ENCODE measurements at regions not wholly inside any gene's neighbourhood (a gene's known extent, or its start where the extent isn't known, plus 50 kb on each side); places are given as distances from the start of the nearest gene placed in this dataset.
"Not testable (repeated sequence)": the region's sequence is repeated elsewhere in the genome, so short reads cannot be mapped to it uniquely, and the experiment has no call there.

- H3K14ac ChIP-seq (ENCODE audit: low read length in 2 of 2); H2BK5ac ChIP-seq (ENCODE audit: low read depth, low read length, poor library complexity, severe bottlenecking): not testable (repeated sequence)
- WGBS, result 39% methylated on average over 3 of the region's 8 CpGs
Measured at GRCh38 chrX:114040111-114040510, 543.8 kb upstream of the HTR2C start.

GRCh38 chrX:114038358-114038757 is 545.5 kb upstream of the HTR2C start:
- Histone ChIP-seq H2AFZ (ENCODE audit: low read depth, low read length) (no peak overlapping the region), H3K4me3 (ENCODE audit: insufficient read depth in 1 of 2, low read depth in 1 of 2, low read length in 2 of 2) (no peak overlapping the region), H3K23ac (ENCODE audit: low read length in 2 of 2) (no peak overlapping the region), H3K9ac (ENCODE audit: low read length) (no peak overlapping the region), H3K9me3 (ENCODE audit: control insufficient read depth, low read length) (peaks cover 8% of the 10 kb centered on the region), H3K4ac (ENCODE audit: low read depth in 1 of 2, low read length in 2 of 2) (no peak overlapping the region), H2BK12ac (ENCODE audit: low read length in 2 of 2) (no peak overlapping the region), H2BK15ac (ENCODE audit: low read depth, poor library complexity, severe bottlenecking) (no peak overlapping the region), H2BK5ac (ENCODE audit: low read depth, low read length, poor library complexity, severe bottlenecking) (no peak overlapping the region), H3K27ac (ENCODE audit: low read length, poor library complexity, severe bottlenecking) (no peak overlapping the region), H4K91ac (ENCODE audit: low read length) (no peak overlapping the region), H3K36me3 (ENCODE audit: control insufficient read depth in 1 of 2, insufficient read depth in 2 of 2, low read depth in 1 of 2, low read length in 2 of 2) (no peaks in the 10 kb centered on the region), H3K4me1 (ENCODE audit: control insufficient read depth, insufficient read depth, low read depth, low read length) (no peaks in the 10 kb centered on the region), H3K18ac (ENCODE audit: low read depth in 1 of 2, low read length in 2 of 2) (no peak overlapping the region), H2AK5ac (ENCODE audit: low read length, severe bottlenecking) (no peak overlapping the region), H2BK120ac (ENCODE audit: low read depth, low read length) (no peak overlapping the region), H3K14ac (ENCODE audit: low read length in 2 of 2) (no peak overlapping the region), H3K27me3 (ENCODE audit: control insufficient read depth in 1 of 2, insufficient read depth in 1 of 2, low read length in 2 of 2) (no peaks in the 10 kb centered on the region), H3K79me1 (replicated peaks; ENCODE audit: low read length, poor library complexity, severe bottlenecking) (no peaks in the 10 kb centered on the region), H4K8ac (ENCODE audit: low read length) (no peak overlapping the region), H3K4me2 (ENCODE audit: low read length, poor library complexity, severe bottlenecking) (no peak overlapping the region)
- WGBS, result 75% methylated on average over 1 of the region's 1 CpG
- DNase-seq, result no peak

More at GRCh38 chrX:114040111-114040510, 543.8 kb upstream of the HTR2C start:
- DNase-seq; H4K8ac ChIP-seq (ENCODE audit: low read length); H3K36me3 ChIP-seq (ENCODE audit: control insufficient read depth in 1 of 2, insufficient read depth in 2 of 2, low read depth in 1 of 2, low read length in 2 of 2); H3K79me1 ChIP-seq (replicated peaks; ENCODE audit: low read length, poor library complexity, severe bottlenecking); H3K4me1 ChIP-seq (ENCODE audit: control insufficient read depth, insufficient read depth, low read depth, low read length); H3K23ac ChIP-seq (ENCODE audit: low read length in 2 of 2); H3K27me3 ChIP-seq (ENCODE audit: control insufficient read depth in 1 of 2, insufficient read depth in 1 of 2, low read length in 2 of 2); H2AK5ac ChIP-seq (ENCODE audit: low read length, severe bottlenecking); H3K4me2 ChIP-seq (ENCODE audit: low read length, poor library complexity, severe bottlenecking); H3K18ac ChIP-seq (ENCODE audit: low read depth in 1 of 2, low read length in 2 of 2); H3K4me3 ChIP-seq (ENCODE audit: insufficient read depth in 1 of 2, low read depth in 1 of 2, low read length in 2 of 2); H3K9ac ChIP-seq (ENCODE audit: low read length); H3K9me3 ChIP-seq (ENCODE audit: control insufficient read depth, low read length); H3K27ac ChIP-seq (ENCODE audit: low read length, poor library complexity, severe bottlenecking); H2BK12ac ChIP-seq (ENCODE audit: low read length in 2 of 2); H2BK120ac ChIP-seq (ENCODE audit: low read depth, low read length); H3K4ac ChIP-seq (ENCODE audit: low read depth in 1 of 2, low read length in 2 of 2); H2BK15ac ChIP-seq (ENCODE audit: low read depth, poor library complexity, severe bottlenecking); H4K91ac ChIP-seq (ENCODE audit: low read length); H2AFZ ChIP-seq (ENCODE audit: low read depth, low read length): not testable (repeated sequence)

- Histone ChIP-seq H2BK12ac (ENCODE audit: low read length in 2 of 2) (no peak overlapping the region), H3K4me2 (ENCODE audit: low read length, poor library complexity, severe bottlenecking) (no peak overlapping the region), H2AFZ (ENCODE audit: low read depth, low read length) (no peak overlapping the region), H3K4ac (ENCODE audit: low read depth in 1 of 2, low read length in 2 of 2) (no peak overlapping the region), H3K14ac (ENCODE audit: low read length in 2 of 2) (no peak overlapping the region), H2BK120ac (ENCODE audit: low read depth, low read length) (no peak overlapping the region), H4K91ac (ENCODE audit: low read length) (no peak overlapping the region), H3K18ac (ENCODE audit: low read depth in 1 of 2, low read length in 2 of 2) (no peak overlapping the region), H3K36me3 (ENCODE audit: control insufficient read depth in 1 of 2, insufficient read depth in 2 of 2, low read depth in 1 of 2, low read length in 2 of 2) (no peaks in the 10 kb centered on the region), H3K79me1 (replicated peaks; ENCODE audit: low read length, poor library complexity, severe bottlenecking) (no peaks in the 10 kb centered on the region), H3K27ac (ENCODE audit: low read length, poor library complexity, severe bottlenecking) (no peak overlapping the region), H4K8ac (ENCODE audit: low read length) (no peak overlapping the region), H3K23ac (ENCODE audit: low read length in 2 of 2) (no peak overlapping the region), H2BK5ac (ENCODE audit: low read depth, low read length, poor library complexity, severe bottlenecking) (no peak overlapping the region), H2BK15ac (ENCODE audit: low read depth, poor library complexity, severe bottlenecking) (no peak overlapping the region), H3K4me1 (ENCODE audit: control insufficient read depth, insufficient read depth, low read depth, low read length) (no peaks in the 10 kb centered on the region), H3K9ac (ENCODE audit: low read length) (no peak overlapping the region), H3K9me3 (ENCODE audit: control insufficient read depth, low read length) (peaks cover 8% of the 10 kb centered on the region), H3K27me3 (ENCODE audit: control insufficient read depth in 1 of 2, insufficient read depth in 1 of 2, low read length in 2 of 2) (no peaks in the 10 kb centered on the region), H2AK5ac (ENCODE audit: low read length, severe bottlenecking) (no peak overlapping the region), H3K4me3 (ENCODE audit: insufficient read depth in 1 of 2, low read depth in 1 of 2, low read length in 2 of 2) (no peak overlapping the region)
- no peak for DNase-seq
- 100% methylated on average over 1 of the region's 2 CpGs for WGBS
Measured at GRCh38 chrX:114037515-114037914, 546.4 kb upstream of the HTR2C start.

GRCh38 chrX:114028907-114029662 is 554.8 kb upstream of the HTR2C start:
- Histone ChIP-seq H3K14ac (ENCODE audit: low read length in 2 of 2) (no peak overlapping the region), H3K23ac (ENCODE audit: low read length in 2 of 2) (no peak overlapping the region), H2BK15ac (ENCODE audit: low read depth, poor library complexity, severe bottlenecking) (no peak overlapping the region), H3K27me3 (ENCODE audit: control insufficient read depth in 1 of 2, insufficient read depth in 1 of 2, low read length in 2 of 2) (no peaks in the 10 kb centered on the region), H3K4me1 (ENCODE audit: control insufficient read depth, insufficient read depth, low read depth, low read length) (no peaks in the 10 kb centered on the region), H3K4me2 (ENCODE audit: low read length, poor library complexity, severe bottlenecking) (no peak overlapping the region), H3K36me3 (ENCODE audit: control insufficient read depth in 1 of 2, insufficient read depth in 2 of 2, low read depth in 1 of 2, low read length in 2 of 2) (no peaks in the 10 kb centered on the region), H4K91ac (ENCODE audit: low read length) (no peak overlapping the region), H2BK120ac (ENCODE audit: low read depth, low read length) (no peak overlapping the region), H2AK5ac (ENCODE audit: low read length, severe bottlenecking) (no peak overlapping the region), H4K8ac (ENCODE audit: low read length) (no peak overlapping the region), H3K4me3 (ENCODE audit: insufficient read depth in 1 of 2, low read depth in 1 of 2, low read length in 2 of 2) (no peak overlapping the region), H2AFZ (ENCODE audit: low read depth, low read length) (no peak overlapping the region), H3K27ac (ENCODE audit: low read length, poor library complexity, severe bottlenecking) (no peak overlapping the region), H3K4ac (ENCODE audit: low read depth in 1 of 2, low read length in 2 of 2) (no peak overlapping the region), H2BK12ac (ENCODE audit: low read length in 2 of 2) (no peak overlapping the region), H2BK5ac (ENCODE audit: low read depth, low read length, poor library complexity, severe bottlenecking) (no peak overlapping the region), H3K9me3 (ENCODE audit: control insufficient read depth, low read length) (peaks cover 2% of the 10 kb centered on the region), H3K18ac (ENCODE audit: low read depth in 1 of 2, low read length in 2 of 2) (no peak overlapping the region), H3K9ac (ENCODE audit: low read length) (no peak overlapping the region), H3K79me1 (replicated peaks; ENCODE audit: low read length, poor library complexity, severe bottlenecking) (no peaks in the 10 kb centered on the region)
- DNase-seq, result no peak
- 88% methylated on average over 2 of the region's 5 CpGs for whole genome bisulfite sequencing
